GM12891 (cell line): ENCODE measurements at regions not wholly inside any gene's neighbourhood (a gene's known extent, or its start where the extent isn't known, plus 50 kb on each side); places are given as distances from the start of the nearest gene placed in this dataset.
"Not testable (repeated sequence)": the region's sequence is repeated elsewhere in the genome, so short reads cannot be mapped to it uniquely, and the experiment has no call there.

Source experiments
- DNase-seq: peaks from one replicate; pipeline ENCODE4 v3.0.0; 2011; ENCODE audit warnings: low spot score; ENCODE audit not compliant: insufficient read length
- FAIRE-seq: peaks from 2 replicates; lab custom pipeline; 2011; peaks lifted over from hg19 to GRCh38; lab: Jason Lieb, UNC
- PAX5 ChIP-seq: IDR thresholded peaks from 2 replicates; pipeline ENCODE4 v1.6.1; 2011; ENCODE audit warnings: low read length, moderate library complexity, mild to moderate bottlenecking; ENCODE audit not compliant: insufficient read depth, severe bottlenecking
- POLR2A ChIP-seq: IDR thresholded peaks from 2 replicates; pipeline ENCODE4 v1.6.1; 2011; ENCODE audit warnings: low read depth, low read length, control low read depth
- POLR2AphosphoS5 ChIP-seq: IDR thresholded peaks from 2 replicates; pipeline ENCODE4 v1.6.1; 2011; ENCODE audit warnings: low read depth, low read length, control low read depth
- POU2F2 ChIP-seq: IDR thresholded peaks from 2 replicates; pipeline ENCODE4 v1.6.1; 2011; ENCODE audit warnings: low read depth, mild to moderate bottlenecking, control low read depth, low read length, moderate library complexity
- SPI1 ChIP-seq: IDR thresholded peaks from 2 replicates; pipeline ENCODE4 v1.6.1; 2011; ENCODE audit warnings: low read depth, low read length, control low read depth
- TAF1 ChIP-seq: IDR thresholded peaks from 2 replicates; pipeline ENCODE4 v1.6.1; 2011; ENCODE audit warnings: low read depth, low read length, control low read depth

DNA sequence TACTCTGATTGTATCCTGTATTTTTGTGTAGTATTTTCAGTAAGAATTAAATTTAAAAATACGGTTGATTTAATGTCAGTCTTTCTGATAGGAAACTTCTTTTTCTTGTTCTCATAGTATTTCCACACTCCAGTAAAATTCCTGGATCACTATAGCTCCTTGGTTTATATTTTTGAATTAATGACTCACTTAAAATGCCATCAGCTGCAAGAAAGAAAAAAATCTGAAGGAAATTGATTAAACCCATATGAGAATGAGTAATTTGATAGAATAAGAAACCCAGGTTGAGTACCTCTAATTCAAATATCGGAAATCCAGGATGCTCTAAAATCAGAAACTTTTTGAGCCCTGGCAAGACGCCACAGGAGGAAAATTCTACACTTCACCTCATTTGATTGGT lies 186.8 kb upstream of the RND3 start:
- TF ChIP-seq TAF1 (no peak), PAX5 (no peak), POU2F2 (no peak), POLR2A (no peak), SPI1 (no peak), POLR2AphosphoS5 (no peak)
- DNase-seq (no peak), FAIRE-seq (no peak)

DNA sequence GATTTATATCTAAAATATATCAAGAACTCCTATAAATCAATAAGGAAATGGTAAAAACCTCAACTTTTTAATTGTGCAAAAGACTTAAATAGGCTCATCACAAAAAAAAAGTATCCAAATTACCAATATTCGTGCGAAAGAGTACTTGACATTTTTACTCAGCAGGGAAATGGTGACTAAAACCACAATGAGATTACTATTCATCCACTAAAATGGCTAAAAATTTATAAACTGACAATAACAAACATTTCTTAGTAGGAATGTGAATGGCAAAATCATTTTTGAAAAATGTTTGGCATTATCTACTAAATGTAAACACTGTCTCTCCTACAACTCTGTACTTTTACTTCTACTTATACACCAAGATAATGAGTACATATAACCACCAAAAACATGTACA lies 184.8 kb upstream of the RND3 start:
- DNase-seq = no peak
- TF ChIP-seq PAX5 (no peak), POLR2A (no peak), TAF1 (no peak), SPI1 (no peak), POLR2AphosphoS5 (no peak), POU2F2 (no peak)
- no peak for FAIRE-seq

DNA sequence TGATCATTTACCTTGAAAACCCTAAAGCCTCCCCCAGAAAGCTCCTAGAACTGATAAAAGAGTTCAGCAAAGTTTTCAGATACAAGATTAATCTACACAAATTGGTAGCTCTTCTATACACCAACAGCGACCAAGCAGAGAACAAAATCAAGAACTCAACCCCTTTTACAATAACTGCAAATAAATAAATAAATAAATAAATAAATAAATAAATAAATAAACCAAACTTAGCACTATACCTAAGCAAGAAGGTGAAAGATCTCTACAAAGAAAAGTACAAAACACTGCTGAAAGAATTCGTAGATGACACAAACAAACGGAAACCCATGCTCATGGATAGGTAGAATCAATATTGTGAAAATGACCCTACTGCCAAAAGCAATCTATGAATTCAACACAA lies 182.0 kb upstream of the RND3 start:
- TF ChIP-seq POLR2A (no peak), POLR2AphosphoS5 (no peak), SPI1 (no peak), TAF1 (no peak), POU2F2 (no peak), PAX5 (no peak)
- no peak for DNase-seq
- no peak for FAIRE-seq

DNA sequence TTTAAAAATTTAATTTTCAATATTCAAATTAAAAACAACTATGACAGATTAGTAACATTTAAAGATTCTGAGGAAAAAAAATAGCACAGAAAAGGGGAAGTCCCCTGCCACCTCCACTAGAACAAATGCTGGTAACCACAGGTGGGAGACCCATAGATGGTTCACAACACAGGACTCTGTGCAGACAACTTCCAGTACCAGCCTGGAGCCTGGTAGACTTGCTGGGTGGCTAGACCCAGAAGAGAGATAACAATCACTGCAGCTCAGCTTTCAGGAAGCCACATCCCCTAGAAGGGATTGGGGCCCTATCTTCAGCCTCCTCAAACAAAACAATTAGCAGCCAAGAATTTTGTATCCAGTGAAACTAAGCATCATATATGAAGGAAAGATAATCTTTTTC lies 179.6 kb upstream of the RND3 start:
- DNase-seq, FAIRE-seq: not testable (repeated sequence)

DNA sequence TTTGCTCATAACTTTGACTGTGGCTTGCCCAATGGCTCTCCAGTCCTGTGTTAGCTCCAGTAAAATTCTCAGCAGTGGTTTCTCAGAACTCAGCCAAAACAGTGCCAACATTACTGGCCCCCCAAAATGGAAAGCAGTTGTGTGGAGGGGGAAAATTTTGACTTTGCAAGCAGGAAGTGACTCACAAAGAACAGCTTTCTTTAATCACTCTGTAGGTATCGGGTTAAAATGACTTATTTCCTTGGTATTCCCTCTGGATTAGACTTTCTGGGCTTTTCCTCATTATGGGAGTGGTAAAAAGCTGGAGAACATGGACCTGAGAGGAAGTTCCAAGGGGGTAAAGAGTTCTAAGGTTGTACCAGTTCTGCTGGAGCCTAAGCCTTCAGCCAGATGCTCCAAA lies 175.7 kb upstream of the RND3 start:
- FAIRE-seq = no peak
- DNase-seq = no peak
- TF ChIP-seq TAF1 (no peak), POLR2AphosphoS5 (no peak)

DNA sequence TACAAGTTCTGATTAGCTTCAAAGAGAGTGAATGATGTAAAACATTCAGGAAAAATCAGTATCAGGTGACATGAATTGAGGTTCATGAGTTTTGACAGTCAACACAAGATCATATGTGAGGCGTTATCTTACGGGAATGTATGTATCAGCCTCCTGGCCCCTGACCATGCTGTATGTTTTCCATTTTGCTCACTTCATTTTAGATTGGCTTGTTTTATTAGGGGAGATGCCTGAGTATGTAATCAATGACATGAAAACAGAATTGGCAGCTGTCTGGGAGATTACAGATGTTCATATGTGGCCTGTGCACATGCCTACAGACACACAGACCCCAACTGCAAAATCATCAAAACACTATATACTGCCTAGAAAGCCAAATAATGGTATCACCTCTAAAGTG lies 168.5 kb upstream of the RND3 start:
- FAIRE-seq (no peak), DNase-seq (no peak)
- TF ChIP-seq SPI1 = no peak
- TF ChIP-seq PAX5 = no peak
- TF ChIP-seq POLR2AphosphoS5 = no peak
- no peak for TF ChIP-seq TAF1
- no peak for TF ChIP-seq POLR2A
- no peak for TF ChIP-seq POU2F2

DNA sequence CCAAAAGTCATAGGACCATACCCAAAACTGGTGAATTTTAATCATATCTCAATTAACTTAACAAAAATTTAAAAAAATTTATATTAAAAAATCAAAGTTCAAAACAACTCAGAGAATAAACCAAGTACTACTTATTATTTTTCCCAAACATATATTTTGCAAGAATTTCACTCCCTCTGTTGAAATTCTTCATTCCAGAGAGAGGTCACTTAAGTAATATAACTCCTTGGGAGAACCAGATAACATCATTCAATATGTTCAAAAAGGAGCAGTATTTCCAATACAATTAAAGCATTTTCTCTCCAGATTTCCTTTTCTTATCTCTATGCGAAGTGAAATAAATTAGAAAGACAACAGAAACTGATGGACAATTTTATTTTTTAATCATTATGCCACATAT lies 165.9 kb upstream of the RND3 start:
- DNase-seq (no peak), FAIRE-seq (no peak)
- TF ChIP-seq POU2F2 (no peak), POLR2A (no peak), SPI1 (no peak), TAF1 (no peak), PAX5 (no peak), POLR2AphosphoS5 (no peak)

DNA sequence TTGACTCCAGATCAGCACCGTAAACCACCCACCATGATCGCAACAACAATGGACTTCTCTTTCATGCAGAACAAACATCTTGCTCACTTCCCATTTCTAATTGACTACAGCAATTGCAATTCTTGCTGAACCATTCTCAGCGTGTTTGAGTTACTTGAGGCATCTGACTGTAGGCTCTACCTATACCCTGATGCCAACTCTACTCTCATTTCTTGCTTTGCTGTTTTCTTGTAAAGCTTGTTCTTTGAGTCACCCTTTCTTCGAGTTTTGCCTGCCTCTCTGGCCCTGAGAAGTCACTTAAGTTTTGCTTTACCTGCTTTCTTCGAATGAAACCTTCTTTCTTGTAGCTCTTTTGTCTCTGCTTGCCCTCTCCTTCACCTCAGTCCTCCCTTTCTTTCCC lies 160.5 kb upstream of the RND3 start:
- TF ChIP-seq TAF1 (no peak), PAX5 (no peak), POLR2AphosphoS5 (no peak), POU2F2 (no peak), SPI1 (peak; percentile 30; the same call in 1 of the 2 replicates), POLR2A (no peak)
- DNase-seq = no peak
- FAIRE-seq = no peak

DNA sequence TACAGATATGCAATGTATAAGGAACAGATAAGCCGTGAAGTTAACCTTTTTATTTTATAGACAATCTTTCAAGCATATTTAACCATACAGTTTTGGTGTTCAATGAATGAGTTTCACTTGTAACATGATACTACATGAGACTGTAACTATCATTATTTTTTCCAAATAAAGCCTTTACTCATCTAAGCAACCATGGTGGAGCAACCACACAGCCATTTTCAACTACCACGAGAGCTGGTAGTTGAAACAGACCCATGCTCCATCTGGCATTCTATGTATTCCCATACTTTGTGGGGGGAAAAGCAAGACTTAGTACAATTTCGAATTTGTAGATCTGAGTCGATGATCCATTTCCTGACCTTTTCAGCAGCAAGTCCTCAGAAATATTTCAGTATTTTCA lies 159.3 kb upstream of the RND3 start:
- DNase-seq = no peak
- no peak for TF ChIP-seq POU2F2
- no peak for TF ChIP-seq TAF1
- no peak for TF ChIP-seq POLR2AphosphoS5
- no peak for TF ChIP-seq SPI1
- TF ChIP-seq POLR2A = no peak
- no peak for TF ChIP-seq PAX5
- no peak for FAIRE-seq

DNA sequence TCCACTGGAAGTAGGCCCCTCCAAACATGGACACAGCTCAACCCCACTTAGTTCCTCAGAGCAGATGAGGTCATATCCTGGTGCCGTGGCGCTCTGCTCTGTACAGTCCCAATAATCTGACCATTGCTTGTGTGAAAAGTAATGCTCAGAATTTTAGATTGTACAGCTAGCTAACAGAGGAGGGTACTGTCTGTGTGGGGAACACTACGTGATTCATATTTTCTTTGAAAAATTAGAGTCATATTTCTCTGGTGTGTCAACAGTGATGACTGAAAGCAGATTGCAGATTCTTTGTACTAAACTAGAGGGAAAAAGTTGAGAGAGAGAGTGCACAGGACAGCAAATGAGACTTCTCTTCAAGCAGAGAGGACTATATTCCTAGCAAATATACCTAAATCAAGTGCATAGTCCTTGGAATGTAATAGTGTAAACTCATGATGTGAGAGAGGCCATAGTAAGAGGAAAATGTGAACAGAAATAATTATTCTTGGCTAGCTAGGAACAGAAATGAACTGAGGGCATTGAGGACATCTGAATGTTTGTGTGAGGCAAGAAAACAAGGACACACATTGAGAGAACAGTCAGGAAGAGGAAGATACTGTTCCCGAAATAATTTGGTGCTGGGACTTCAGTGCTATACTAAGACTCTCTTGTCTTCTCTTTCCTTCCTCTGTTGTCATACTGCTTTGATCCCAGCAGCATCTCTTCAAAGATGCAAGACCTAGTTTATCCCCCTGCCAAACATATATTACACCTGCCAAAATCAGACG lies 157.0 kb upstream of the RND3 start:
- TF ChIP-seq POLR2AphosphoS5 = no peak
- no peak for TF ChIP-seq PAX5
- TF ChIP-seq TAF1 = no peak
- no peak for TF ChIP-seq POU2F2
- no peak for TF ChIP-seq SPI1
- TF ChIP-seq POLR2A = no peak
- no peak for DNase-seq
- FAIRE-seq = no peak
